Upper lobe of left lung (tissue), 6 donors: ENCODE measurements at regions not wholly inside any gene's neighbourhood (a gene's known extent, or its start where the extent isn't known, plus 50 kb on each side); places are given as distances from the start of the nearest gene placed in this dataset.

ENCODE experiments used
- ATAC-seq, 2 donors: fragments of 200-7000 bp; cut with Tn5 transposase; one replicate each; pipeline ENCODE4 v1.9.1; 2022; ENCODE audit warnings: mild to moderate bottlenecking in 2 of 2, moderate library complexity in 2 of 2; ENCODE audit not compliant: low FRiP score in 2 of 2
- DNase-seq, 2 donors: peaks; one replicate each; pipeline ENCODE4 v3.0.0-alpha.2; 2019 to 2020
- H3K27ac ChIP-seq, 4 donors: fragments of 200-600 bp; sonication (generic); one replicate each; pipeline ENCODE4 v1.5.1; 2016 to 2019
- H3K27me3 ChIP-seq, 4 donors: fragments of 200-600 bp; sonication (generic); one replicate each; pipeline ENCODE4 v1.5.1; 2017 to 2019
- H3K36me3 ChIP-seq, 4 donors: fragments of 200-600 bp; sonication (generic); one replicate each; pipeline ENCODE4 v1.5.1; 2016 to 2019
- H3K4me1 ChIP-seq, 4 donors: fragments of 200-600 bp; sonication (generic); one replicate each; pipeline ENCODE4 v1.5.1; 2018 to 2019
- H3K4me3 ChIP-seq, 4 donors: fragments of 200-600 bp; sonication (generic); one replicate each; pipeline ENCODE4 v1.5.1; 2017 to 2019; ENCODE audit warnings: mild to moderate bottlenecking in 2 of 4, moderate library complexity in 1 of 4
- H3K9me3 ChIP-seq, 4 donors: fragments of 200-600 bp; sonication (generic); one replicate each; pipeline ENCODE4 v1.5.1; 2018 to 2019
- CTCF ChIP-seq, 6 experiments: fragments of 450-650 bp in 4 of 6; fragments of 200-600 bp in 2 of 6; sonication (generic) in 2 of 6; IDR thresholded peaks; one replicate each; pipeline ENCODE4 v1.5.1; 2016 to 2019; ENCODE audit warnings: antibody characterized with exemption in 6 of 6
- EP300 ChIP-seq, 4 donors: sonication (generic); formaldehyde crosslinking; IDR thresholded peaks; one replicate each; pipeline ENCODE4 v1.5.1; 2017; ENCODE audit warnings: antibody characterized with exemption in 4 of 4, control low read depth in 2 of 4
- POLR2A ChIP-seq, 4 donors: fragments of 450-650 bp; IDR thresholded peaks; one replicate each; pipeline ENCODE4 v1.5.1; 2016 to 2017; ENCODE audit warnings: antibody characterized with exemption in 4 of 4, mild to moderate bottlenecking in 2 of 4
- POLR2AphosphoS5 ChIP-seq, 2 donors: sonication (generic); formaldehyde crosslinking; IDR thresholded peaks; one replicate each; pipeline ENCODE4 v1.5.1; 2017; ENCODE audit warnings: antibody characterized with exemption in 2 of 2
- WGBS, 2 donors: methylation state at CpG; one replicate each; pipeline ENCODE4 v1.1.5; 2017 to 2018; 5-methylcytosine and 5-hydroxymethylcytosine counted together
- donor health status: DM: no; HTN: no; CAD: no; lungs with moderate emphysema.
- donor health status: DM: no; HTN: yes; CAD: no; lungs with severe emphysema.

- 75% methylated on average over 3 of the region's 3 CpGs for WGBS, 2 donors
- H3K4me3 ChIP-seq, result no peak overlapping the region
- DNase-seq, result no peak
- no peaks in the 10 kb centered on the region for H3K9me3 ChIP-seq
- no peaks in the 10 kb centered on the region for H3K4me1 ChIP-seq
- H3K36me3 ChIP-seq, result no peaks in the 10 kb centered on the region
- no peak overlapping the region for H3K27ac ChIP-seq
- ATAC-seq, result no peak
- no peaks in the 10 kb centered on the region for H3K27me3 ChIP-seq
- no peak for TF ChIP-seq EP300 (IDR thresholded peaks at IDR 0.05)
- TF ChIP-seq CTCF (IDR thresholded peaks at IDR 0.05), result no peak
- TF ChIP-seq POLR2A (IDR thresholded peaks at IDR 0.05), result no peak
- TF ChIP-seq POLR2AphosphoS5 (IDR thresholded peaks at IDR 0.05), result no peak
Measured at GRCh38 chr1:38614861-38615260, 244.7 kb downstream of the RRAGC start.

- WGBS, 2 donors, result 67 to 80% methylated on average over 1 to 8 of the region's 8 CpGs
- DNase-seq (no peak), ATAC-seq (no peak)
- H3K9me3 ChIP-seq, result no peaks in the 10 kb centered on the region
- TF ChIP-seq CTCF (IDR thresholded peaks at IDR 0.05) (no peak), EP300 (IDR thresholded peaks at IDR 0.05) (no peak), POLR2AphosphoS5 (IDR thresholded peaks at IDR 0.05) (no peak), POLR2A (IDR thresholded peaks at IDR 0.05) (no peak)
- H3K4me1 ChIP-seq, result no peaks in the 10 kb centered on the region
- H3K27me3 ChIP-seq, result no peaks in the 10 kb centered on the region
- H3K36me3 ChIP-seq, result no peaks in the 10 kb centered on the region
- no peak overlapping the region for H3K27ac ChIP-seq
- H3K4me3 ChIP-seq, result no peak overlapping the region
Measured at GRCh38 chr1:38613996-38614395, 245.6 kb downstream of the RRAGC start.

GRCh38 chr1:38612951-38613350 is 246.6 kb downstream of the RRAGC start:
- ATAC-seq, result no peak
- no peaks in the 10 kb centered on the region for H3K9me3 ChIP-seq
- H3K4me3 ChIP-seq, result no peak overlapping the region
- H3K36me3 ChIP-seq, result no peaks in the 10 kb centered on the region
- DNase-seq, result no peak
- no peak for TF ChIP-seq EP300 (IDR thresholded peaks at IDR 0.05)
- no peak for TF ChIP-seq CTCF (IDR thresholded peaks at IDR 0.05)
- TF ChIP-seq POLR2A (IDR thresholded peaks at IDR 0.05), result no peak
- TF ChIP-seq POLR2AphosphoS5 (IDR thresholded peaks at IDR 0.05), result no peak
- H3K27me3 ChIP-seq, result no peaks in the 10 kb centered on the region
- H3K4me1 ChIP-seq, result no peaks in the 10 kb centered on the region
- no peak overlapping the region for H3K27ac ChIP-seq
- 89 to 95% methylated on average over 6 of the region's 6 CpGs for WGBS, 2 donors

GRCh38 chr1:38611664-38612211 is 247.8 kb downstream of the RRAGC start:
- Histone ChIP-seq H3K27me3 (no peaks in the 10 kb centered on the region), H3K9me3 (no peaks in the 10 kb centered on the region), H3K27ac (no peak overlapping the region), H3K36me3 (no peaks in the 10 kb centered on the region), H3K4me3 (no peak overlapping the region), H3K4me1 (no peaks in the 10 kb centered on the region)
- ATAC-seq, result no peak
- DNase-seq, result no peak
- WGBS, 2 donors, result 61 to 62% methylated on average over 6 to 7 of the region's 7 CpGs
- no peak for TF ChIP-seq CTCF (IDR thresholded peaks at IDR 0.05)
- no peak for TF ChIP-seq POLR2A (IDR thresholded peaks at IDR 0.05)
- TF ChIP-seq POLR2AphosphoS5 (IDR thresholded peaks at IDR 0.05), result no peak
- no peak for TF ChIP-seq EP300 (IDR thresholded peaks at IDR 0.05)
